GM06990 (cell line): ENCODE measurements at regions not wholly inside any gene's neighbourhood (a gene's known extent, or its start where the extent isn't known, plus 50 kb on each side); places are given as distances from the start of the nearest gene placed in this dataset.
"Not testable (repeated sequence)": the region's sequence is repeated elsewhere in the genome, so short reads cannot be mapped to it uniquely, and the experiment has no call there.

Experiments
- DNase-seq: peaks from one replicate; pipeline ENCODE4 v3.0.0-alpha.2; 2011; ENCODE audit not compliant: insufficient read length; ENCODE audit errors: extremely low read depth
- H3K27me3 ChIP-seq: replicated peaks from 2 replicates; pipeline ENCODE4 v1.6.0; 2011; ENCODE audit warnings: low read length; ENCODE audit not compliant: control insufficient read depth, insufficient read depth
- H3K36me3 ChIP-seq: 2 replicates; pipeline ENCODE4 v1.5.1; 2011; ENCODE audit warnings: low read length; ENCODE audit not compliant: control insufficient read depth, insufficient read depth
- H3K4me3 ChIP-seq: replicated peaks from 2 replicates; pipeline ENCODE4 v1.5.1; 2011; ENCODE audit warnings: low read depth, mild to moderate bottlenecking, control low read depth, low read length
- CTCF ChIP-seq: IDR thresholded peaks from 2 replicates; pipeline ENCODE4 v1.5.1; 2011; ENCODE audit warnings: low read length, control low read depth, mild to moderate bottlenecking, inconsistent platforms; ENCODE audit not compliant: insufficient read depth, poor library complexity, severe bottlenecking

- no peak for TF ChIP-seq CTCF
- no peaks in the 10 kb centered on the region for H3K36me3 ChIP-seq
- no peak overlapping the region for H3K4me3 ChIP-seq
- H3K27me3 ChIP-seq, result no peaks in the 10 kb centered on the region; the same call in 1 of the 2 replicates
- no peak for DNase-seq
Measured at GRCh38 chr20:40908309-40908708, 120.3 kb upstream of the TOP1 start.

GRCh38 chr20:40909489-40909888, 119.1 kb upstream of the TOP1 start:
- DNase-seq, H3K4me3 ChIP-seq, H3K36me3 ChIP-seq, H3K27me3 ChIP-seq: not testable (repeated sequence)

GRCh38 chr20:40910436-40910835, 118.2 kb upstream of the TOP1 start:
- not testable (repeated sequence) for H3K36me3 ChIP-seq, H3K27me3 ChIP-seq, DNase-seq, H3K4me3 ChIP-seq

GRCh38 chr20:40911152-40911551, 117.5 kb upstream of the TOP1 start:
- DNase-seq, H3K4me3 ChIP-seq, H3K27me3 ChIP-seq, H3K36me3 ChIP-seq: not testable (repeated sequence)

- Histone ChIP-seq H3K4me3 (no peak overlapping the region), H3K27me3 (no peaks in the 10 kb centered on the region), H3K36me3 (no peaks in the 10 kb centered on the region)
Measured at GRCh38 chr20:40913224-40914185, 115.1 kb upstream of the TOP1 start.

GRCh38 chr20:40915756-40916155, 112.9 kb upstream of the TOP1 start:
- H3K27me3 ChIP-seq, result no peaks in the 10 kb centered on the region
- no peaks in the 10 kb centered on the region for H3K36me3 ChIP-seq
- DNase-seq, result no peak
- TF ChIP-seq CTCF, result no peak
- H3K4me3 ChIP-seq, result no peak overlapping the region

More at GRCh38 chr20:40913224-40914185, 115.1 kb upstream of the TOP1 start:
- DNase-seq, result no peak
- no peak for TF ChIP-seq CTCF

- DNase-seq, result no peak
- no peak for TF ChIP-seq CTCF
- H3K4me3 ChIP-seq, result no peak overlapping the region
Measured at GRCh38 chr20:40916276-40916675, 112.3 kb upstream of the TOP1 start.

More at GRCh38 chr20:40916276-40916675, 112.3 kb upstream of the TOP1 start:
- H3K36me3 ChIP-seq, result no peaks in the 10 kb centered on the region
- H3K27me3 ChIP-seq, result no peaks in the 10 kb centered on the region; the same call in 1 of the 2 replicates
